ENCODE measurements at regions not wholly inside any gene's neighbourhood (a gene's known extent, or its start where the extent isn't known, plus 50 kb on each side); places are given as distances from the start of the nearest gene placed in this dataset.
A peak's percentile ranks its signal among the peaks of the same experiment; 100 is the strongest.

GRCh38 chr10:47077941-47078340 lies 166.7 kb downstream of the PTPN20 start:
- no peak for DNase-seq (ENCODE audit: low read depth in 2 of 2)

- no peak for DNase-seq (ENCODE audit: low read depth in 2 of 2)
These were observed 167.4 kb downstream of the PTPN20 start for GRCh38 chr10:47078393-47079203.

GRCh38 chr10:47079204-47079580 lies 168.0 kb downstream of the PTPN20 start:
- DNase-seq (ENCODE audit: low read depth in 2 of 2) = peak in 1 of 2 experiments; percentile 26

- DNase-seq (ENCODE audit: low read depth in 2 of 2) = no peak
These were observed 170.0 kb downstream of the PTPN20 start for GRCh38 chr10:47081264-47081663.

GRCh38 chr10:47082055-47082784 lies 171.0 kb downstream of the PTPN20 start:
- DNase-seq (ENCODE audit: low read depth in 2 of 2) = no peak

- no peak for DNase-seq (ENCODE audit: low read depth in 2 of 2)
These were observed 176.4 kb downstream of the PTPN20 start for GRCh38 chr10:47087667-47088066.

GRCh38 chr10:47088656-47089354 lies 177.6 kb downstream of the PTPN20 start:
- no peak for DNase-seq (ENCODE audit: low read depth in 2 of 2)

- no peak for DNase-seq (ENCODE audit: low read depth in 2 of 2)
These were observed 178.8 kb downstream of the PTPN20 start for GRCh38 chr10:47090042-47090441.

GRCh38 chr10:47090903-47091302 lies 179.7 kb downstream of the PTPN20 start:
- DNase-seq (ENCODE audit: low read depth in 2 of 2) = no peak

GRCh38 chr10:47091421-47091820 lies 180.2 kb downstream of the PTPN20 start:
- no peak for DNase-seq (ENCODE audit: low read depth in 2 of 2)

GRCh38 chr10:47092376-47092775 lies 181.1 kb downstream of the PTPN20 start:
- no peak for DNase-seq (ENCODE audit: low read depth in 2 of 2)

- DNase-seq (ENCODE audit: low read depth in 2 of 2) = no peak
These were observed 181.6 kb downstream of the PTPN20 start for GRCh38 chr10:47092831-47093230.

GRCh38 chr10:47094126-47094525 lies 182.9 kb downstream of the PTPN20 start:
- no peak for DNase-seq (ENCODE audit: low read depth in 2 of 2)

GRCh38 chr10:47094636-47095035 lies 183.4 kb downstream of the PTPN20 start:
- DNase-seq (ENCODE audit: low read depth in 2 of 2) = no peak

GRCh38 chr10:47095211-47095610 lies 184.0 kb downstream of the PTPN20 start:
- no peak for DNase-seq (ENCODE audit: low read depth in 2 of 2)

GRCh38 chr10:47095848-47096612 lies 184.8 kb downstream of the PTPN20 start:
- no peak for DNase-seq (ENCODE audit: low read depth in 2 of 2)

- DNase-seq (ENCODE audit: low read depth in 2 of 2) = no peak
These were observed 187.0 kb downstream of the PTPN20 start for GRCh38 chr10:47098238-47098637.

GRCh38 chr10:47098964-47099363 lies 187.7 kb downstream of the PTPN20 start:
- DNase-seq (ENCODE audit: low read depth in 2 of 2) = no peak

GRCh38 chr10:47099474-47099873 lies 188.2 kb downstream of the PTPN20 start:
- no peak for DNase-seq (ENCODE audit: low read depth in 2 of 2)

- no peak for DNase-seq (ENCODE audit: low read depth in 2 of 2)
These were observed 190.0 kb downstream of the PTPN20 start for GRCh38 chr10:47101196-47101595.

- DNase-seq (ENCODE audit: low read depth in 2 of 2) = no peak
These were observed 190.6 kb downstream of the PTPN20 start for GRCh38 chr10:47101807-47102206.

GRCh38 chr10:47104151-47104605 lies 192.9 kb downstream of the PTPN20 start:
- DNase-seq (ENCODE audit: low read depth in 2 of 2) = peak in 1 of 2 experiments; percentile 21
